Activated CD4-positive, alpha-beta T cell treated with anti-CD3 and anti-CD28 coated beads for 36 hours (primary cell): ENCODE measurements at regions not wholly inside any gene's neighbourhood (a gene's known extent, or its start where the extent isn't known, plus 50 kb on each side); places are given as distances from the start of the nearest gene placed in this dataset.

Source experiments
- ATAC-seq: fragments of 200-7000 bp; cut with Tn5 transposase; one replicate; pipeline ENCODE4 v1.10.0; 2021; ENCODE audit warnings: mild to moderate bottlenecking, moderate library complexity
- CTCF ChIA-PET: fragments of 350-600 bp; sonication (Branson Sonifier 250); formaldehyde crosslinking; loops from one replicate; lab custom pipeline; 2021; ENCODE audit warnings: antibody characterized with exemption; lab: Charles Lee
- POLR2A ChIA-PET: fragments of 350-600 bp; sonication (Branson Sonifier 250); formaldehyde crosslinking; loops from one replicate; lab custom pipeline; 2021; ENCODE audit warnings: antibody characterized with exemption, inconsistent platforms; lab: Charles Lee
- DNase-seq: peaks from one replicate; pipeline ENCODE4 v3.0.0-alpha.2; 2020
- H3K27ac Mint-ChIP-seq: one replicate; pipeline ENCODE4 v1.8.0; 2021; ENCODE audit warnings: mixed read lengths
- H3K27me3 Mint-ChIP-seq: one replicate; pipeline ENCODE4 v1.8.0; 2021; ENCODE audit warnings: mixed read lengths
- H3K36me3 Mint-ChIP-seq: one replicate; pipeline ENCODE4 v1.8.0; 2021; ENCODE audit warnings: low read depth, mixed read lengths
- H3K4me1 Mint-ChIP-seq: one replicate; pipeline ENCODE4 v1.8.0; 2021; ENCODE audit warnings: mixed read lengths
- H3K4me3 Mint-ChIP-seq: one replicate; pipeline ENCODE4 v1.8.0; 2021; ENCODE audit warnings: mild to moderate bottlenecking, moderate library complexity, mixed read lengths
- H3K9me3 Mint-ChIP-seq: one replicate; pipeline ENCODE4 v1.8.0; 2021; ENCODE audit warnings: low read depth, mixed read lengths
- intact Hi-C, 2 experiments: fragments of 100-400 bp; cut with DNase I in 1 of 2; cut with micrococcal nuclease in 1 of 2; formaldehyde crosslinking; loops; one replicate each; pipeline versions ENCODE4 v1.14.2 to v1.15.1; 2022 to 2024; cut with DNase I, micrococcal nuclease

- DNase-seq (no peak), ATAC-seq (no peak)
- Mint-ChIP-seq H3K9me3 (no peaks in the 10 kb centered on the region), H3K4me3 (no peak overlapping the region), H3K4me1 (no peaks in the 10 kb centered on the region), H3K27ac (no peak overlapping the region), H3K27me3 (peaks cover 9% of the 10 kb centered on the region), H3K36me3 (no peaks in the 10 kb centered on the region)
- ChIA-PET CTCF (interaction anchor here (0.7 kb wide), 1 partner anchor 23 kb away, joined by 4 read pairs; no protein-coding TSS in a partner anchor), POLR2A (no interaction called here)
- intact Hi-C loops, result no loop called here
Measured at GRCh38 chr7:118000480-118001202, 127.4 kb upstream of the CTTNBP2 start.

GRCh38 chr7:118003476-118003875 lies 130.2 kb upstream of the CTTNBP2 start:
- no peak overlapping the region for H3K4me3 Mint-ChIP-seq
- no peak for DNase-seq
- H3K4me1 Mint-ChIP-seq, result no peaks in the 10 kb centered on the region
- intact Hi-C loops, result no loop called here
- no peaks in the 10 kb centered on the region for H3K36me3 Mint-ChIP-seq
- H3K27me3 Mint-ChIP-seq, result peaks cover 9% of the 10 kb centered on the region
- H3K9me3 Mint-ChIP-seq, result peaks cover 2% of the 10 kb centered on the region
- H3K27ac Mint-ChIP-seq, result no peak overlapping the region
- no peak for ATAC-seq
- CTCF ChIA-PET, result no interaction called here
- POLR2A ChIA-PET, result no interaction called here

GRCh38 chr7:118005026-118005425 lies 131.8 kb upstream of the CTTNBP2 start:
- Mint-ChIP-seq H3K36me3 (no peaks in the 10 kb centered on the region), H3K4me3 (no peak overlapping the region), H3K27ac (no peak overlapping the region), H3K27me3 (peaks cover 9% of the 10 kb centered on the region), H3K9me3 (peaks cover 2% of the 10 kb centered on the region), H3K4me1 (no peaks in the 10 kb centered on the region)
- ChIA-PET CTCF (no interaction called here), POLR2A (no interaction called here)
- ATAC-seq, result no peak
- intact Hi-C loops, result no loop called here
- DNase-seq, result no peak

- Mint-ChIP-seq H3K4me3 (no peak overlapping the region), H3K27ac (no peak overlapping the region), H3K9me3 (peaks cover 2% of the 10 kb centered on the region), H3K27me3 (peaks cover 9% of the 10 kb centered on the region), H3K36me3 (no peaks in the 10 kb centered on the region), H3K4me1 (no peaks in the 10 kb centered on the region)
- CTCF ChIA-PET, result no interaction called here
- ATAC-seq, result no peak
- intact Hi-C loops, result no loop called here
- POLR2A ChIA-PET, result no interaction called here
- no peak for DNase-seq
Measured at GRCh38 chr7:118006979-118007378, 133.7 kb upstream of the CTTNBP2 start.

- POLR2A ChIA-PET, result no interaction called here
- H3K4me1 Mint-ChIP-seq, result no peaks in the 10 kb centered on the region
- H3K9me3 Mint-ChIP-seq, result peaks cover 2% of the 10 kb centered on the region
- H3K27ac Mint-ChIP-seq, result no peak overlapping the region
- no peak overlapping the region for H3K4me3 Mint-ChIP-seq
- DNase-seq (no peak), ATAC-seq (no peak)
- no peaks in the 10 kb centered on the region for H3K36me3 Mint-ChIP-seq
- intact Hi-C loops, result no loop called here
- CTCF ChIA-PET, result no interaction called here
- H3K27me3 Mint-ChIP-seq, result peaks cover 2% of the 10 kb centered on the region
Measured at GRCh38 chr7:118009419-118009818, 136.2 kb upstream of the CTTNBP2 start.

GRCh38 chr7:118011652-118012051 lies 138.4 kb upstream of the CTTNBP2 start:
- Mint-ChIP-seq H3K27ac (no peak overlapping the region), H3K9me3 (peaks cover 2% of the 10 kb centered on the region), H3K4me3 (no peak overlapping the region), H3K4me1 (no peaks in the 10 kb centered on the region), H3K36me3 (no peaks in the 10 kb centered on the region), H3K27me3 (no peaks in the 10 kb centered on the region)
- ATAC-seq, result no peak
- CTCF ChIA-PET, result no interaction called here
- intact Hi-C loops, result no loop called here
- no peak for DNase-seq
- POLR2A ChIA-PET, result no interaction called here

- Mint-ChIP-seq H3K9me3 (peaks cover 10% of the 10 kb centered on the region), H3K4me1 (no peaks in the 10 kb centered on the region), H3K27ac (no peak overlapping the region), H3K36me3 (no peaks in the 10 kb centered on the region), H3K4me3 (no peak overlapping the region), H3K27me3 (no peaks in the 10 kb centered on the region)
- ChIA-PET POLR2A (no interaction called here), CTCF (no interaction called here)
- intact Hi-C loops, result no loop called here
- no peak for ATAC-seq
- no peak for DNase-seq
Measured at GRCh38 chr7:118013252-118014010, 140.2 kb upstream of the CTTNBP2 start.

GRCh38 chr7:118022546-118022945 lies 149.3 kb upstream of the CTTNBP2 start:
- Mint-ChIP-seq H3K27ac (no peak overlapping the region), H3K27me3 (peaks cover 1% of the 10 kb centered on the region), H3K4me3 (no peak overlapping the region), H3K4me1 (no peaks in the 10 kb centered on the region), H3K9me3 (peaks cover 5% of the 10 kb centered on the region), H3K36me3 (no peaks in the 10 kb centered on the region)
- intact Hi-C loops, result no loop called here
- CTCF ChIA-PET, result no interaction called here
- ATAC-seq, result no peak
- POLR2A ChIA-PET, result no interaction called here
- DNase-seq, result no peak

- H3K27me3 Mint-ChIP-seq, result peaks cover 1% of the 10 kb centered on the region
- H3K36me3 Mint-ChIP-seq, result no peaks in the 10 kb centered on the region
- intact Hi-C loops, result no loop called here
- no peak for DNase-seq
- no peak for ATAC-seq
- no peak overlapping the region for H3K4me3 Mint-ChIP-seq
- no peaks in the 10 kb centered on the region for H3K4me1 Mint-ChIP-seq
- H3K27ac Mint-ChIP-seq, result no peak overlapping the region
- no peaks in the 10 kb centered on the region for H3K9me3 Mint-ChIP-seq
- ChIA-PET CTCF (no interaction called here), POLR2A (no interaction called here)
Measured at GRCh38 chr7:118026791-118027190, 153.6 kb upstream of the CTTNBP2 start.

- DNase-seq (no peak), ATAC-seq (no peak)
- H3K4me1 Mint-ChIP-seq, result no peaks in the 10 kb centered on the region
- no peaks in the 10 kb centered on the region for H3K36me3 Mint-ChIP-seq
- no peak overlapping the region for H3K27ac Mint-ChIP-seq
- H3K27me3 Mint-ChIP-seq, result peaks cover 1% of the 10 kb centered on the region
- no peaks in the 10 kb centered on the region for H3K9me3 Mint-ChIP-seq
- CTCF ChIA-PET, result no interaction called here
- intact Hi-C loops, result no loop called here
- no peak overlapping the region for H3K4me3 Mint-ChIP-seq
- POLR2A ChIA-PET, result no interaction called here
Measured at GRCh38 chr7:118028226-118028625, 155.0 kb upstream of the CTTNBP2 start.

GRCh38 chr7:118029826-118030422 lies 154.0 kb upstream of the LSM8 start:
- no peak overlapping the region for H3K27ac Mint-ChIP-seq
- H3K27me3 Mint-ChIP-seq, result peaks cover 5% of the 10 kb centered on the region
- H3K9me3 Mint-ChIP-seq, result no peaks in the 10 kb centered on the region
- no peaks in the 10 kb centered on the region for H3K36me3 Mint-ChIP-seq
- CTCF ChIA-PET, result no interaction called here
- DNase-seq (no peak), ATAC-seq (no peak)
- POLR2A ChIA-PET, result no interaction called here
- intact Hi-C loops, result no loop called here
- no peak overlapping the region for H3K4me3 Mint-ChIP-seq
- H3K4me1 Mint-ChIP-seq, result no peaks in the 10 kb centered on the region

- Mint-ChIP-seq H3K4me1 (no peaks in the 10 kb centered on the region), H3K27me3 (peaks cover 4% of the 10 kb centered on the region), H3K27ac (no peak overlapping the region), H3K36me3 (no peaks in the 10 kb centered on the region), H3K9me3 (no peaks in the 10 kb centered on the region), H3K4me3 (no peak overlapping the region)
- intact Hi-C loops, result no loop called here
- ATAC-seq (no peak), DNase-seq (no peak)
- ChIA-PET CTCF (no interaction called here), POLR2A (no interaction called here)
Measured at GRCh38 chr7:118033273-118033672, 150.7 kb upstream of the LSM8 start.
